HEK293T (cell line): ENCODE measurements at regions not wholly inside any gene's neighbourhood (a gene's known extent, or its start where the extent isn't known, plus 50 kb on each side); places are given as distances from the start of the nearest gene placed in this dataset.

Experiments
- CTCF ChIA-PET: fragments of 350-600 bp; formaldehyde crosslinking; extraction: SDS; loops from one replicate; lab custom pipeline; 2021; ENCODE audit warnings: antibody characterized with exemption, inconsistent platforms; lab: Yijun Ruan, JAX
- POLR2A ChIA-PET: fragments of 350-600 bp; formaldehyde crosslinking; extraction: SDS; loops from one replicate; lab custom pipeline; 2020; ENCODE audit warnings: antibody characterized with exemption, inconsistent platforms; lab: Yijun Ruan, JAX
- DNase-seq: peaks from one replicate; pipeline ENCODE4 v3.0.0; 2012; ENCODE audit warnings: mixed read lengths; ENCODE audit errors: extremely low spot score
- ARNT ChIP-seq: fragments of 450-650 bp; IDR thresholded peaks from 2 replicates; pipeline ENCODE4 v1.6.1; 2017; ENCODE audit warnings: mild to moderate bottlenecking
- BHLHE40 ChIP-seq: fragments of 450-650 bp; IDR thresholded peaks from 2 replicates; pipeline ENCODE4 v1.6.1; 2016; ENCODE audit warnings: mild to moderate bottlenecking, moderate library complexity, borderline replicate concordance
- CTBP1 ChIP-seq: fragments of 450-650 bp; IDR thresholded peaks from 2 replicates; pipeline ENCODE4 v1.6.1; 2016; ENCODE audit warnings: borderline replicate concordance
- ELF4 ChIP-seq: fragments of 450-650 bp; IDR thresholded peaks from 2 replicates; pipeline ENCODE4 v1.6.1; 2017; ENCODE audit warnings: antibody characterized with exemption
- FOXA1 ChIP-seq: fragments of 450-650 bp; IDR thresholded peaks from 2 replicates; pipeline ENCODE4 v1.6.1; 2016; ENCODE audit warnings: mild to moderate bottlenecking
- FOXK2 ChIP-seq: fragments of 450-650 bp; IDR thresholded peaks from 2 replicates; pipeline ENCODE4 v1.6.1; 2016; ENCODE audit warnings: mild to moderate bottlenecking
- FOXM1 ChIP-seq: fragments of 450-650 bp; IDR thresholded peaks from 2 replicates; pipeline ENCODE4 v1.6.1; 2017; ENCODE audit warnings: mild to moderate bottlenecking, borderline replicate concordance
- HDGF ChIP-seq: fragments of 450-650 bp; IDR thresholded peaks from 2 replicates; pipeline ENCODE4 v1.6.1; 2017; ENCODE audit warnings: antibody characterized with exemption, borderline replicate concordance
- L3MBTL2 ChIP-seq: fragments of 450-650 bp; conservative IDR thresholded peaks from 2 replicates; pipeline ENCODE4 v1.6.1; 2016; ENCODE audit warnings: mild to moderate bottlenecking
- LEF1 ChIP-seq: fragments of 450-650 bp; IDR thresholded peaks from 2 replicates; pipeline ENCODE4 v1.6.1; 2017; ENCODE audit warnings: mild to moderate bottlenecking, borderline replicate concordance
- NFRKB ChIP-seq: fragments of 450-650 bp; IDR thresholded peaks from 2 replicates; pipeline ENCODE4 v1.6.1; 2016; ENCODE audit warnings: mild to moderate bottlenecking, moderate library complexity
- SP1 ChIP-seq: fragments of 450-650 bp; IDR thresholded peaks from 2 replicates; pipeline ENCODE4 v1.6.1; 2017
- SUZ12 ChIP-seq: fragments of 450-650 bp; IDR thresholded peaks from 2 replicates; pipeline ENCODE4 v1.6.1; 2016; ENCODE audit warnings: mild to moderate bottlenecking
- TARDBP ChIP-seq: fragments of 450-650 bp; IDR thresholded peaks from 2 replicates; pipeline ENCODE4 v1.6.1; 2016
- ZNF384 ChIP-seq: fragments of 450-650 bp; IDR thresholded peaks from 2 replicates; pipeline ENCODE4 v1.6.1; 2016
- TF ChIP-seq, protein P1 (sequence below): fragments of 450-650 bp; IDR thresholded peaks from 2 replicates; pipeline ENCODE4 v1.6.1; 2016

DNA sequence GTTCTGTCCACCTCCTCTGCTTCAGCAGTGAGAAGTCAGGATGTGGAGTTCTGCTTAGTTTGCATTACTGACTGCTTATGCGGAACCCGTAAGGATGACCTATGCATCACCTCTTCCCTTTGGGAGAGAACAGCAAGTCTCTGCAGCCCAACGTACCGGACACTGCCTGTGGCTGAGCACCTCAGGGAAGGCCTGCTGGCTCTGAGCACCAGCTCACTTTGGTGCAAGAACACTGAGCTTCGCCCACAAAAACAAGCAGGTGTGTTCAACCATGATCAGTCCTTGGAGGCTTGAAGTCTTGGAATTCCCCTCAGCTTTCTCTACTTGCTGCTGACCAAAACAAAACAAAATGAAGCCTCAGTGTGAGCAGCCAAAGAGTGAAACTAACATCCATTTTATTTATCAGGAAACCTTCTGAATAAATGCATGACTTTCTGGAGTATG lies 52.7 kb upstream of the NCK2 start:
- DNase-seq: no peak
- CTCF ChIA-PET: no interaction called here
- POLR2A ChIA-PET: no interaction called here
- no peak for TF ChIP-seq LEF1
- TF ChIP-seq TARDBP: no peak

DNA sequence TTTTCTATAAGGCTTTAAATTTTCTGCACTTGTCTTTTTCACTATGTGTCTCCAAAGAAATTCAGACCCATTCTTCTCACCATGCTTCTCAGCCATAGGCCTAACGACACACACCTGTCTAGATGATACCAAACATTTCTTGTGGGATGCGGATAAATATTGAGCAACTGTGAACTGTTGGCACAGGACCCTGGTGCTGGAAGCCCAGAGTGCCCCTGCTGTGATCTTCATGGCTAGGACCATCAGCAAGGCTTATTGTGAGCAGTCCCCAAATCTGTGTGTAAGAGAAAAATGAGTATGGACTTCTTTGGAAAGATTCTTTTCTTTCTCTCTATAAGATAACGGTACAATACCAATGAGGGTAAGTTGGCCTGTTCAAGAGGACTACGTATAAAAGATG lies 54.1 kb upstream of the NCK2 start:
- TF ChIP-seq SP1 (no peak), ELF4 (no peak), FOXA1 (no peak), ZNF384 (no peak), FOXM1 (no peak), LEF1 (no peak), FOXK2 (no peak), CTBP1 (no peak), L3MBTL2 (no peak)
- TF ChIP-seq, protein P1, sequence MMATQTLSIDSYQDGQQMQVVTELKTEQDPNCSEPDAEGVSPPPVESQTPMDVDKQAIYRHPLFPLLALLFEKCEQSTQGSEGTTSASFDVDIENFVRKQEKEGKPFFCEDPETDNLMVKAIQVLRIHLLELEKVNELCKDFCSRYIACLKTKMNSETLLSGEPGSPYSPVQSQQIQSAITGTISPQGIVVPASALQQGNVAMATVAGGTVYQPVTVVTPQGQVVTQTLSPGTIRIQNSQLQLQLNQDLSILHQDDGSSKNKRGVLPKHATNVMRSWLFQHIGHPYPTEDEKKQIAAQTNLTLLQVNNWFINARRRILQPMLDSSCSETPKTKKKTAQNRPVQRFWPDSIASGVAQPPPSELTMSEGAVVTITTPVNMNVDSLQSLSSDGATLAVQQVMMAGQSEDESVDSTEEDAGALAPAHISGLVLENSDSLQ: no peak
- CTCF ChIA-PET: no interaction called here

DNA sequence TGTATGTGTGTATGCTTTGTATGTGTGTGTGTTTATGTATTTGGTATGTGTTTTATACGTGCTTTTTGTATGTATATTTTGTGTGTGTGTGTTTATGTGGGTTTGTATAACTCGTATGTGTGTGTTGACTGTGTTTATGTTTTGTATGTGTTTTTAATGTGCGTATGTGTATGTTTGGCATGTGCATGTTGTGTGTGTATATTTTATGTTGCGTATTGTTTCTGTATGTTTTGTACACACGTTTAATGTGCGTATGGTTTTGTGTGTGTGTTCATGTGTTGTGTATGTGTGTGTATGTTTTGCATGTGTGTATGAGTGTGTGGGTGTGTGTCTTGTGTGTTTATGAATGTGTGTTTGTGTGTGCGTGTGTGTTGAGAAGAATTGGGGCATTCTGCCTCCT lies 55.2 kb upstream of the NCK2 start:
- DNase-seq: no peak
- no peak for TF ChIP-seq ARNT
- no peak for TF ChIP-seq CTBP1
- POLR2A ChIA-PET: no interaction called here
- CTCF ChIA-PET: no interaction called here

More for the DNA sequence above, 54.1 kb upstream of the NCK2 start:
- POLR2A ChIA-PET: no interaction called here
- DNase-seq: no peak

DNA sequence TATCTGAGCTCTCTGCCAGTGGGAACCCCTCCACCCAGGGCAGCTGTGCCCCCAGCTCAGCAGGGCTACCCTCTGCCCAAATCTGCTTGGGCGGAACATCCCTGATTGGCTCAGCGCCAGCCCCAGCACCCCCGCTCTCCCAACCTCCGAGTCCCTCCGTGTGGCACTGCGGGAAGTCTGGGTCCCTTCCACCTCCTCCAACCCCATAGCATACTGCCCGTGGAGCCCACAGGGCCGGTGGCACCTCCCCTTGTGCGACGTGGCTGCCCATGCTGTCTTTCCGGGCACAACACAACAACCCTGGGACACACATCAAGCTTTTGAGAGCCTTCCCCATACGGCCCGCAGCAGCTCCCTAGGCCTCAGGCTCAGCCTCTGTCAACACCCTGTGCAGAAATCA lies 55.8 kb upstream of the NCK2 start:
- POLR2A ChIA-PET: no interaction called here
- TF ChIP-seq TARDBP (no peak), BHLHE40 (no peak), ZNF384 (no peak), FOXK2 (no peak), CTBP1 (no peak), SUZ12 (no peak), ELF4 (no peak), HDGF (no peak), NFRKB (no peak), FOXA1 (no peak), FOXM1 (no peak), LEF1 (no peak), SP1 (no peak), ARNT (no peak), L3MBTL2 (no peak)
- TF ChIP-seq, protein P1: no peak
- CTCF ChIA-PET: no interaction called here
- DNase-seq: no peak

DNA sequence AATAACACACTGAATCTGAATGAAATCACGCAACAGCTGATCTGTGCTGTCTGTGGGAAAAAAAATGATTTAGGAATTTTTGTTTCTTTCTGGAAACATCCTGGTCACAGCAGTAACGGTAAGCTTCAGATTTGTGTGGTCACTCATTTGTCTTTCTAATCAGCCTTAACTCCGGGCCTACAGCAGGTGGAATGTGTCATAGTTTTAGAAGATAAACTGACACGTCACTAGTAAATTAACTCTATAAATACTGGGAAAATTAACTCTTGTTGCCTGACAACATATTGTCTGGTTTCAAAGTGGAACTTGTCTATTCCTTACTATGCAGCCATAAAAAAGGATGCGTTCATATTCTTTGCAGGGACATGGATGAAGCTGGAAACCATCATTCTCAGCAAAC lies 58.1 kb upstream of the NCK2 start:
- DNase-seq: no peak
- CTCF ChIA-PET: no interaction called here
- POLR2A ChIA-PET: no interaction called here

DNA sequence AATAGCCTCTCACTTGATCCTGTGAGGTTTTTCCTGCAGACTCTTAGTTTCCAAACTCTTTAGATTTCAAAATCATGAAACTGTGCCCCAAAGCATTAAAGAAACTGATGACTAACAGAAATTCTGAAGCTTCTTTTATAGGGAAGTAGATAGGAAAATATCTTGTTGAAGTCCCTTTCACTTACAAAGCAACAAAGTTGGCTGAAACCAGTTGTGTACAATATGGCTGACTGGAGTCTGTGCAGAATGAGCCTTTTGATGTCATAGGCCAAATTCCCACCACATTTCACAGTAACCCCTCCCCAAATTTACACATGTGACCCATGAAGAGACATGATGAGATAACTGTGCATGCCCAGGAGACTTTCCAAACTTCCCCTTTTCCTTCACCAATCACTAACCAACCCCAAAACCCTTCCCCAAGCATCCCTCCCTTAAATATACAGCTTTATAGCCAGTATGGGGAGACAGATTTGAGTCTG lies 61.7 kb upstream of the NCK2 start:
- ChIA-PET CTCF (no interaction called here), POLR2A (no interaction called here)
- TF ChIP-seq HDGF (no peak), L3MBTL2 (no peak), FOXM1 (no peak), BHLHE40 (no peak), FOXK2 (no peak), NFRKB (no peak), ELF4 (no peak)
- no peak for DNase-seq

More for the DNA sequence above, 58.1 kb upstream of the NCK2 start:
- no peak for TF ChIP-seq BHLHE40
- no peak for TF ChIP-seq ARNT
- TF ChIP-seq, protein P1: no peak
- no peak for TF ChIP-seq FOXA1
- no peak for TF ChIP-seq L3MBTL2
- no peak for TF ChIP-seq FOXM1
- no peak for TF ChIP-seq LEF1
- TF ChIP-seq CTBP1: no peak
- TF ChIP-seq FOXK2: no peak
- no peak for TF ChIP-seq TARDBP
- TF ChIP-seq SUZ12: no peak
- TF ChIP-seq NFRKB: no peak
- TF ChIP-seq SP1: no peak
- TF ChIP-seq HDGF: no peak
- TF ChIP-seq ELF4: no peak

DNA sequence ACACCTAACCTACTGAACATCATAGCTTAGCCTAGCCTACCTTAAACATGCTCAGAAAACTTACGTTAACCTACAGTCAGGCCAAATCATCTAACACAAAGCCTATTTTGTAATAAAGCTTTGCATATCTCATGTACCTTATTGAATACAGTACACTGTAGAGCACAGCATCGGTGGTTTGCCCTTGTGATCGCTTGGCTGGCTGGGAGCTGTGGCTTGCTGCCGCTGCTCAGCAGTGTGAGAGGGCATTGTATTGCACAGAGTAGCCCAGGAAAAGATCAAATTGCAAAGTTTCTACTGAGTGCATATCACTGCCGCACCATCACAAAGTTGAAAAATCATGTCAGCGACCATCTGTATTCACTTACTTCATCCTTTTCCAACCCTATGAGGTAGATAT lies 62.3 kb upstream of the NCK2 start:
- POLR2A ChIA-PET: no interaction called here

More for the DNA sequence above, 62.3 kb upstream of the NCK2 start:
- TF ChIP-seq LEF1: no peak
- no peak for TF ChIP-seq HDGF
- TF ChIP-seq, protein P1: no peak
- TF ChIP-seq FOXA1: no peak
- no peak for TF ChIP-seq L3MBTL2
- no peak for TF ChIP-seq CTBP1
- no peak for TF ChIP-seq TARDBP
- TF ChIP-seq FOXK2: no peak
- no peak for TF ChIP-seq FOXM1
- CTCF ChIA-PET: no interaction called here
- DNase-seq: no peak
